GM19023 (cell line): ENCODE measurements at regions not wholly inside any gene's neighbourhood (a gene's known extent, or its start where the extent isn't known, plus 50 kb on each side); places are given as distances from the start of the nearest gene placed in this dataset.
"Not testable (repeated sequence)": the region's sequence is repeated elsewhere in the genome, so short reads cannot be mapped to it uniquely, and the experiment has no call there.

Experiments
- ATAC-seq: cut with Tn5 transposase; IDR thresholded peaks from one replicate; pipeline ENCODE4 v1.9.1; 2021; ENCODE audit warnings: mild to moderate bottlenecking, moderate library complexity; ENCODE audit not compliant: unreplicated experiment

- not testable (repeated sequence) for ATAC-seq
These were observed 1495.9 kb upstream of the DDX18 start for GRCh38 chr2:116318551-116318950.

DNA sequence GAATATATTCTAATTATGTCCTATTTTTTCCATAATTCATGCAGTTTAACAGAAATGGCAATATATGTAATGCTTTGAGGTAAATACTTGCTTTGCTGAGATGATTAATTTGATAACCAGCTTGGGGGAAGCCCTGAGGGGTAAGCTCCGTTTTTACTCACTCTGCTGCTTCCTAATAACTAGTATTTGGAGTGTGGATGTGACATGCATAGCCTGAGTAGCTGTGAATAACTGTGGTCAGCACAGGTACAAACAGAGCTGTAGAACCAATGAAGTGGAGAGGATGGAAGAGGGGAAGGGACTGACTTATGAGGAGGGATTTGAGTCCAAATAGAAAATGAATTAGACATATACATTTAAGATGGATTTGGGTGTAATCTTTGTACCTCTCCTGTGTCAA, 1495.5 kb upstream of the DDX18 start:
- no peak for ATAC-seq

DNA sequence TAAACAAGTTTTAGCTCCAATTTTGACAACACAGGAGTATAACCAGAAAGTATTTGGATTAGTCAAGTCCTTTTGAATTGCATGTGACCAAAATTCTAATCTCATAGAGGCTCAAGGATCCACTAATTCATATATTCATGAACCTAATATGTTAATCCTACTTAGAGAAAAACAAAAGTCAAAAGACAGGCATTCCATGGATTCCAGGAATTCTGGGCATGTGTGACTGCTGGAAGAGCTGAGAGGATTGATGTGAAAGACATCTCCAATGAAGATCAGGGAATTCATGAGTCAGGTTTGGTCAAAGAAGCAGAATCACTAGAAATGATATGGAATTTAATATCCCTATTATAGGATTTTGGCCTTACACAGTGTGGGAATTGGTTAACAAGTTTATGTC, 1494.6 kb upstream of the DDX18 start:
- ATAC-seq, result no peak

GRCh38 chr2:116329280-116329679, 1485.2 kb upstream of the DDX18 start:
- ATAC-seq, result no peak

DNA sequence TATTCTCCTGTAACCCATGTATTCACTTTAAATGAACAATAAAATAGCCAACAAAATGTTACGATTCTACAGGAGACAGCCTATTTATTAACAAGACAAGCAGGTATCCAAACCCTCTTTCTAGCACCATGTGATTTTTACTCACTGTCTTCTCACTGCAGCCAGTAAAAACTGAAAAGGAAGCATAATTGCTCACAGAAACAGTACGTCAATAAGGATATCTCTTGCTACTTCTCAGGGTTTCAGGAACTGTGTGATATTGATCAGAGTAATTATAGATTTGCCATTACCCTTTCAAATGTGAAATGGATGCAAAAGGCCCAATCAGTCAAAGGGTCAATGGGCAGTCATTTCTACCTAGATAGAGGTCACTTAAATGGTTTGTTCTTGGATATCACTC, 1473.8 kb upstream of the DDX18 start:
- ATAC-seq, result no peak

DNA sequence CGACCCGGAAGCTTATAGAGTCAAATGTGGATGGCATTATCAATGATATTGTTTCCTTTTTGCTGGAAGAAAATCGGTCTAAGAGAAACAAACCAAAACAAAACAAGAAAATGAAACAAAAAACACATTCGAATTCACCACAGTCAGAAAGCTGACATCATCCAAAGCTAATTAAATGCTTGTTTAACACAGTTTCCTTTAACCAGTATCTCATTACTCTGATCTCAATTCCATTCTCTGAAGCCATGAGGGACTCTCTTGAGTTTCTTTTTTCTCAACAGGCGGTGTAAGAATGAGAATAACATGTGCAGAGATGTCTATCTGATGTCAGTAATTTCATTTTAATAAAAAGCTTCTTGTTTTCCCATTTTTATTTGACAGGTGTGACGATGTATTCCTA, 1448.3 kb upstream of the DDX18 start:
- no peak for ATAC-seq

DNA sequence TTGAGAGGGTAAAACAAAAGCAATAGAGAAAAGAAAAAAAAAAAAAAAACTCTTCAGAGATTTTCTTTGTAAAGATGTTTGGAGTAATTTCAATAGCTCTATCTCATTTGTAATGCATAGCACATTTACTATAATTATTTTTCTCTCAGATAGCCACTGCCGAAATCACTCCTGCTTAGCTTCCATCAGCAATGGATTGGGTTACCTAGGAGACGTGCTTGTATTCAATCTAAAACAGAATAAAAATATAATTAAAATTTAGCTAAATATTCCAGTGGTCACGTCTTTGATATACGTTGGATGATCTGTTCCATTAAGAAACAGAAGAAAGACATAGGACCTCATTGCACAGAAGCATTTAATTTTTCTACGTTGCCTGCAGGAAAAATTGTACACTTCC, 1435.7 kb upstream of the DDX18 start:
- no peak for ATAC-seq

DNA sequence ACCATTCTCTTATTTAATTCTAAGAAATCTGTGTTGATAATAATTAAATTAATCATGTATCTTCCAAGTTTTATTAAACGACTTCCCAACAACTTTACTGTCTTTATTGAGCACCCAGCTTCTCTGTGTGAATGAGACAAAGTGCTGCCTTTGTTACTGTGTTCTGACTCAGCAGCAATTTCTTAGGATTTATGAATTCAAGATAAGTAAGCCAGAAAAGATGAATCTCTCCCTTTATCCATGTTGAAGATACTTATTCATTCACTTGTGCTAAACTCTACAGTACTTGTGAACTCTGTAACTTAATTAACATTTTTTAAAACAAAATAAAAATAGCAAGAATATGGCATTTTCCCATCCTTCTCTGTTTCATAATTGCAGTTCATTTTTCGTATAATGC, 1403.3 kb upstream of the DDX18 start:
- ATAC-seq, result no peak

- ATAC-seq, result no peak
These were observed 1400.8 kb upstream of the DDX18 start for GRCh38 chr2:116413659-116414058.

- no peak for ATAC-seq
These were observed 1397.6 kb upstream of the DDX18 start for GRCh38 chr2:116416731-116417377.

DNA sequence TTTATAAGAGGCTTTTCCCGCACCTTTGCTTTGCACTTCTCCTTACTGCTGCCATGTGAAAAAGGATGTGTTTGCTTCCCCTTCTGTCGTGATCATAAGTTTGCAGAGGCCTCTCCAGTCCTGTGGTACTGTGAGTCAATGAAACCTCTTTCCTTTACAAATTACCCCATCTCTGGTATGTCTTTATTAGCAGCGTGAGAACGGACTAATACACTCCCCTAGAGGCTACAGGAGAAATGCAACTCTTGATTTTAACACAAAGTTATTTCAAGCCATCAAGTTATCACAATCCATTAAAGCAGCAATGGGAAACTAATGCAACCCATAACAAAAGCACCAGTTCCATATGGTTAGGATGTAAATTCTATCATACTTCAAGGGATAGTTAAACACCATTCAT, 1378.8 kb upstream of the DDX18 start:
- no peak for ATAC-seq

DNA sequence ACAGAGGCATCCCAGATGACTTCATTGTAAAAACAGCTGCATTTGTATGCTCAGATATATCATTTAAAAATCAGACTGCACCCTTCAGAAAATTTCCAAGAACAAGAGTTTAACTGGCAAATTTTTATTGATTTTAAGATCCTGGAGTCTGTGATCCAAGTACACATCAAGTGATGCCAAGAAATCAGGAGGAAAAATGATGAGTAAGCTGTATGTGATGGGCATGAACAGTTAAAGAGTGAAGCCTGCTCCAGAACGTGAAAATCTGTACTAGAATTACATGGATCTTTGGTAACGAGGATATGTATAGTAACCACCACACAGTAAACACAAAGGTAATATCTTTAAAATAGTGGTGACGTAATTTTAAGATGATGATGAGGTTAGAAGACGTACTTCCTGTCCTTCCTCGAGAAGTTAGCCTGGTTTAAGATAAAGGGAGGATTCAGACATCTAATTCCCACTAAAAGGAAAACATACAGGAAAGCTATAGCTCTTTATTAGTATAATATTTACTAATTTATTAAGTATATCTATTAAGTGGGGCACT, 1374.3 kb upstream of the DDX18 start:
- ATAC-seq, result no peak

GRCh38 chr2:116442418-116442817, 1372.1 kb upstream of the DDX18 start:
- no peak for ATAC-seq

DNA sequence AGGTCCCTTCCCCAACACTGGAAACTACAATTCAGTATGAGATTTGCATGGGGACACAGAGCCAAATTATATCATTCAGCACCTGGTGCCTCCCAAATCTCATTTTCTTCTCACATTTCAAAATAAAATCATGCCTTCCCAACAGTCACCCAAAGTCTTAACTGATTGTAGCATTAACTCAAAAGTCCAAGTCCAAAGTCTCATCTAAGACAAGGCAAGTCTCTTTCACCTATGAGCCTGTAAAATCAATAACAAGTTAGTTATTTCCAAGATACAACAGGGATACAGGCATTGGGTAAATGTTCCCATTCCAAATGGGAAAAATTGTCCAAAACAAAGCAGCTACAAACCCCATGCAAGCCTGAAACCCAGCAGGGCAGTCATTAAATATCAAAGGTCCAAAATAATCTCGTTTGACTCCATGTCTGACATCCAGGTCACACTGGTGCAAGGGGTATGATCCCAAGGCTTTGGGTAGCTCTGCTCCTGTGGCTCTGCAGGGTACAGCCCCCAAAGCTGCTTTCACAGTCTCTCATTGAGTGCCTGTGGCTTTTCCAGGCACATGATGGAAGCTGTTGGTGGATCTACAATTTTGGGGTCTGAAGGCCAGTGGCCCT, 1370.1 kb upstream of the DDX18 start:
- no peak for ATAC-seq

- no peak for ATAC-seq
These were observed 1363.5 kb upstream of the DDX18 start for GRCh38 chr2:116450990-116451389.

DNA sequence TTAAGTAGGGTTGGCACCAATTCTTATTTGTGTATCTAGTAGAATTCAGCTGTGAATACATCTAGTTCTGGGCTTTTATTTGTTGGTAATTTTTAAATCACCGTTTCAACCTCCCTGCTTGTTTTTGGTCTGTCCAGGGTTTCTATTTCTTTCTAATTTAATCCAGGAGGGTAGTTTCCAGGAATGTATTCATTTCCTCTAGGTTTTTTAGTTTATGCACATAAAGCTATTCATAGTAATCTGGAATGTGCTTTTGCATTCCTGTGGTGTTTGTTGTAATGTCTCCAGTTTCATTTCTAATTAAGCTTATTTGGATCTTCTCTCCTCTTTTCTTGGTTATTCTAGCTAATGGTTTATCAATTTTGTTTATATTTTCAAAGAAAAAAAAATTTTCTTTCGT, 1361.8 kb upstream of the DDX18 start:
- ATAC-seq, result no peak

GRCh38 chr2:116456429-116456828, 1358.1 kb upstream of the DDX18 start:
- ATAC-seq, result no peak

- no peak for ATAC-seq
These were observed 1347.2 kb upstream of the DDX18 start for GRCh38 chr2:116467243-116467642.

DNA sequence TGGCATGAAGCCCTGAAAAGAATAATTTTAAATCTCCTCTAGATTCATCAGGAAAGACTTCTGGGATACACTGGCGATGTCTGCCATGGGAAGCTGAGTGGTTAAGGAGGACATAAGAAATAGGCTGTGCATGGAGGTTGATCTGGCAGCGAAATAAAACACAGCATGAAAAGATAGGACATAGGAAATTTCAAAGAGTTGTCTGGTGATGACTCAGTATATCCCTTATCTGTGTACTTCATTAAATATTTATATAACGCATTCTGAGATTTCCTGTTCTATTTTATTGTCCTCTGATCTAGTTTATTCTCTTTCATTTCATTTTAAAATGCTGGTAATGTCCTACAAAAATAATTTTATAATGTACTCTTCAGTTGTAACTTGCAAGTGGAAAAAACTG, 1337.3 kb upstream of the DDX18 start:
- ATAC-seq, result no peak

DNA sequence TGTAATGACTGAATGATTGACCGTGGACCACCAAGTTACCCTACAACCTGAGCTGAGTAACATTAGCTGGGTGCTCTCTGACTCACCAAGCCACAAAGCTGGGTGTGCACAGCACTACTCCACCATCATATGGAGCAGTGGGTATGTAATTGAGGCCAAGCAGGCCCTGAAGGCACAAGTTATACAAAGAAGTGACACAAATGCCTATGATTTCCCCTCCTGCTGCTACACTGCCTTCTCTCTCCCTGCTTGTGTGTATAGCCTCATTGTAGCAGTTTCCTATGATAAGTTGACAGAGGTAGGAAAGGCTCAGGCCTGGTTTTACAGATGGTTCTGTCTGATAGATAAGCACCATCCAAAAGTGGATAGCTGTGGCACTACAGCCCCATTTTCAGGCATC, 1327.2 kb upstream of the DDX18 start:
- ATAC-seq, result no peak

- ATAC-seq, result no peak
These were observed 1325.2 kb upstream of the DDX18 start for GRCh38 chr2:116489292-116489691.

DNA sequence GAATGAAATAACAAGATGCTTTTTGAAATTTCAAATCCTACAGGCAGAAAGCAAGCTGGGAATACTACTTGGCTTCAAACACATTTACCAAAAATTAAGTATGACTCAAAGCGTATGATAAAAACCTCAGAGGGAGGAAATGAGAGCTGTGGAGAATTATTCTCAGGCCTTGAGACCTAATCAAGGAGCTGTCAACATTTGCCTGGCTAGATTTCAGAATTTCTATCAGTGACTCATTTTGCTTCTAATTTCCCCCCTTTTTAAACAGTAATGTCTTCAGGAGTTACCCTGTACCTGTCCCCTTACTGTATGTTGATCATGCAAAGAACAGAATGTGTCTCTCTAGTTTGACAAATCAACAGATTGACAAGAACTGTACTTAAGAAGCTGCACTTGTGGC, 1324.5 kb upstream of the DDX18 start:
- no peak for ATAC-seq
